Osteocyte (in vitro differentiated cells): ENCODE measurements at regions not wholly inside any gene's neighbourhood (a gene's known extent, or its start where the extent isn't known, plus 50 kb on each side); places are given as distances from the start of the nearest gene placed in this dataset.

Experiments
- DNase-seq: peaks from one replicate; pipeline ENCODE4 v3.0.0; 2021; ENCODE audit warnings: mixed read lengths; ENCODE audit not compliant: unreplicated experiment; ENCODE audit errors: extremely low spot score
- H3K27ac Mint-ChIP-seq: one replicate; pipeline ENCODE4 v1.8.0; 2021; ENCODE audit warnings: mild to moderate bottlenecking, mixed read lengths; ENCODE audit not compliant: unreplicated experiment
- H3K27me3 Mint-ChIP-seq: one replicate; pipeline ENCODE4 v1.8.0; 2021; ENCODE audit warnings: mixed read lengths; ENCODE audit not compliant: unreplicated experiment
- H3K36me3 Mint-ChIP-seq: one replicate; pipeline ENCODE4 v1.8.0; 2021; ENCODE audit warnings: mixed read lengths; ENCODE audit not compliant: unreplicated experiment
- H3K4me1 Mint-ChIP-seq: one replicate; pipeline ENCODE4 v1.8.0; 2021; ENCODE audit warnings: mixed read lengths; ENCODE audit not compliant: unreplicated experiment
- H3K4me3 Mint-ChIP-seq: one replicate; pipeline ENCODE4 v1.8.0; 2021; ENCODE audit warnings: mild to moderate bottlenecking, moderate library complexity, mixed read lengths; ENCODE audit not compliant: unreplicated experiment
- H3K9me3 Mint-ChIP-seq: one replicate; pipeline ENCODE4 v1.8.0; 2021; ENCODE audit warnings: mixed read lengths; ENCODE audit not compliant: unreplicated experiment
- TF ChIP-seq, protein P1 (sequence below): fragments of 200-600 bp; sonication (generic); IDR thresholded peaks from 2 replicates; pipeline ENCODE4 v1.5.0; 2021; ENCODE audit warnings: antibody characterized with exemption, mild to moderate bottlenecking, moderate library complexity

GRCh38 chr5:173762045-173762444 is 126.1 kb upstream of the CPEB4 start:
- peaks cover 54% of the 10 kb centered on the region for H3K4me1 Mint-ChIP-seq
- H3K27ac Mint-ChIP-seq = no peak overlapping the region
- H3K9me3 Mint-ChIP-seq = no peaks in the 10 kb centered on the region
- H3K36me3 Mint-ChIP-seq = no peaks in the 10 kb centered on the region
- no peaks in the 10 kb centered on the region for H3K27me3 Mint-ChIP-seq
- no peak overlapping the region for H3K4me3 Mint-ChIP-seq
- TF ChIP-seq, protein P1, sequence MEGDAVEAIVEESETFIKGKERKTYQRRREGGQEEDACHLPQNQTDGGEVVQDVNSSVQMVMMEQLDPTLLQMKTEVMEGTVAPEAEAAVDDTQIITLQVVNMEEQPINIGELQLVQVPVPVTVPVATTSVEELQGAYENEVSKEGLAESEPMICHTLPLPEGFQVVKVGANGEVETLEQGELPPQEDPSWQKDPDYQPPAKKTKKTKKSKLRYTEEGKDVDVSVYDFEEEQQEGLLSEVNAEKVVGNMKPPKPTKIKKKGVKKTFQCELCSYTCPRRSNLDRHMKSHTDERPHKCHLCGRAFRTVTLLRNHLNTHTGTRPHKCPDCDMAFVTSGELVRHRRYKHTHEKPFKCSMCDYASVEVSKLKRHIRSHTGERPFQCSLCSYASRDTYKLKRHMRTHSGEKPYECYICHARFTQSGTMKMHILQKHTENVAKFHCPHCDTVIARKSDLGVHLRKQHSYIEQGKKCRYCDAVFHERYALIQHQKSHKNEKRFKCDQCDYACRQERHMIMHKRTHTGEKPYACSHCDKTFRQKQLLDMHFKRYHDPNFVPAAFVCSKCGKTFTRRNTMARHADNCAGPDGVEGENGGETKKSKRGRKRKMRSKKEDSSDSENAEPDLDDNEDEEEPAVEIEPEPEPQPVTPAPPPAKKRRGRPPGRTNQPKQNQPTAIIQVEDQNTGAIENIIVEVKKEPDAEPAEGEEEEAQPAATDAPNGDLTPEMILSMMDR = no peak
- no peak for DNase-seq

DNA sequence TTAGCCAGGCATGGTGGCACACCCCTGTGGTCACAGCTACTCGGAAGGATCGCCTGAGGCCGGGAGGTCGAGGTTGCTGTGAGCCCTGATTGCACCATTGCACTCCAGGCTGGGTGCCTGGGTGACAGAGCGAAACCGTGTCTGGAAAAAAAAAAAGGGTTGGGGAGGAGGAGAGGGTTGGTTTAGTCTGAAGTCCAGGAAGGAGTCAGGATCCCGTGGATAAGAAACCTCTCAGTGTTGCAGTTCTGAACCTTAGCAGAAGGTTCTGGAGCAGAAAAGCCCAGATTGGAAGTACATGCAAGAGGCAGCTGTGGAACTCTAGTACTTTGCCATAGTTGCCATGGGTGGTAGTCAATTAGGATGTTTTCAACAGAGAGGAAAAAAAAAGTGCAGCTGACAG is 125.2 kb upstream of the CPEB4 start:
- H3K4me1 Mint-ChIP-seq = peaks cover 49% of the 10 kb centered on the region
- TF ChIP-seq, protein P1 = no peak
- H3K36me3 Mint-ChIP-seq = no peaks in the 10 kb centered on the region
- H3K4me3 Mint-ChIP-seq = no peak overlapping the region
- no peaks in the 10 kb centered on the region for H3K27me3 Mint-ChIP-seq
- H3K9me3 Mint-ChIP-seq = no peaks in the 10 kb centered on the region
- DNase-seq = no peak
- H3K27ac Mint-ChIP-seq = no peak overlapping the region

- no peak for DNase-seq
- Mint-ChIP-seq H3K4me1 (peaks cover 49% of the 10 kb centered on the region), H3K27ac (no peak overlapping the region), H3K4me3 (no peak overlapping the region), H3K36me3 (no peaks in the 10 kb centered on the region), H3K27me3 (no peaks in the 10 kb centered on the region), H3K9me3 (no peaks in the 10 kb centered on the region)
- TF ChIP-seq, protein P1 = no peak
Observed at GRCh38 chr5:173763410-173763809, 124.7 kb upstream of the CPEB4 start.

GRCh38 chr5:173764332-173765028 is 123.7 kb upstream of the CPEB4 start:
- TF ChIP-seq, protein P1 = no peak
- H3K4me1 Mint-ChIP-seq = peaks cover 46% of the 10 kb centered on the region
- H3K36me3 Mint-ChIP-seq = no peaks in the 10 kb centered on the region
- no peak overlapping the region for H3K4me3 Mint-ChIP-seq
- H3K27ac Mint-ChIP-seq = peak overlapping the region; percentile 93
- DNase-seq = peak; percentile 91
- no peaks in the 10 kb centered on the region for H3K27me3 Mint-ChIP-seq
- no peaks in the 10 kb centered on the region for H3K9me3 Mint-ChIP-seq

- H3K27ac Mint-ChIP-seq = peak overlapping the region; percentile 93
- no peaks in the 10 kb centered on the region for H3K9me3 Mint-ChIP-seq
- peaks cover 46% of the 10 kb centered on the region for H3K4me1 Mint-ChIP-seq
- no peak overlapping the region for H3K4me3 Mint-ChIP-seq
- no peak for DNase-seq
- TF ChIP-seq, protein P1 = no peak
- H3K27me3 Mint-ChIP-seq = peaks cover 3% of the 10 kb centered on the region
- H3K36me3 Mint-ChIP-seq = no peaks in the 10 kb centered on the region
Observed at GRCh38 chr5:173765029-173765644, 123.0 kb upstream of the CPEB4 start.
